BLaER1 (cell line): ENCODE measurements at regions not wholly inside any gene's neighbourhood (a gene's known extent, or its start where the extent isn't known, plus 50 kb on each side); places are given as distances from the start of the nearest gene placed in this dataset.

Experiments
- H3K27ac ChIP-seq: shearing (Covaris generic); formaldehyde crosslinking; 2 replicates; pipeline ENCODE4 v1.8.1; 2022
- H3K27me3 ChIP-seq: shearing (Covaris generic); formaldehyde crosslinking; 2 replicates; pipeline ENCODE4 v1.8.1; 2022
- H3K36me3 ChIP-seq: shearing (Covaris generic); formaldehyde crosslinking; 2 replicates; pipeline ENCODE4 v1.8.1; 2022
- H3K4me1 ChIP-seq: shearing (Covaris generic); formaldehyde crosslinking; 2 replicates; pipeline ENCODE4 v1.8.1; 2022
- H3K4me2 ChIP-seq: shearing (Covaris generic); formaldehyde crosslinking; 2 replicates; pipeline ENCODE4 v1.8.1; 2022
- H3K4me3 ChIP-seq: shearing (Covaris generic); formaldehyde crosslinking; 2 replicates; pipeline ENCODE4 v1.8.1; 2022
- H3K9ac ChIP-seq: shearing (Covaris generic); formaldehyde crosslinking; 2 replicates; pipeline ENCODE4 v1.8.1; 2022
- H3K9me3 ChIP-seq: shearing (Covaris generic); formaldehyde crosslinking; 2 replicates; pipeline ENCODE4 v1.8.1; 2022
- H4K20me1 ChIP-seq: shearing (Covaris generic); formaldehyde crosslinking; 2 replicates; pipeline ENCODE4 v1.8.1; 2022
- Cebpa-rat ChIP-seq: shearing (Covaris generic); IDR thresholded peaks from 2 replicates; pipeline ENCODE4 v1.8.1; 2022

DNA sequence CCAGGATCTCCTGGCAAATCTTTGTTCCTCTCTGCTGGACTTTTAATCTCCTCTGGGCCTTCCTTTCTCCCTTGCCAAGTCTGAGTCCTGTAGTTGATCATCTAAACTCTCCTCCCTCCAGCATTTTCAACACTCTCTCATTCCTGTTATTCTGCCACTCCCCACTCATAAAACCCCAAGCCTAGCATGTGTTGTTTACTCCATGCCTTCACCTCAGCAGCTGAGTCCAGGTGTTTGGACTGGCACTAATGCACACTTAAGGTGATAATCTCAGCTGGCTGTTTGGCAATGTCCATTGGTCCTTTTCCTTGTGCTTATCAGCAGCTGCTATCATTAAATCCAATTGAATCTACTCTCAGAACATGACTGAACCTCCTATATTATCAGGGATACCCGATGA, 876.8 kb upstream of the TENM4 start:
- Histone ChIP-seq H3K36me3 (no peaks in the 10 kb centered on the region), H3K9ac (no peak overlapping the region), H3K27me3 (no peaks in the 10 kb centered on the region), H3K9me3 (no peaks in the 10 kb centered on the region), H3K4me3 (no peak overlapping the region), H3K27ac (no peak overlapping the region), H4K20me1 (no peaks in the 10 kb centered on the region), H3K4me1 (no peaks in the 10 kb centered on the region), H3K4me2 (no peak overlapping the region)
- TF ChIP-seq Cebpa-rat, result no peak

DNA sequence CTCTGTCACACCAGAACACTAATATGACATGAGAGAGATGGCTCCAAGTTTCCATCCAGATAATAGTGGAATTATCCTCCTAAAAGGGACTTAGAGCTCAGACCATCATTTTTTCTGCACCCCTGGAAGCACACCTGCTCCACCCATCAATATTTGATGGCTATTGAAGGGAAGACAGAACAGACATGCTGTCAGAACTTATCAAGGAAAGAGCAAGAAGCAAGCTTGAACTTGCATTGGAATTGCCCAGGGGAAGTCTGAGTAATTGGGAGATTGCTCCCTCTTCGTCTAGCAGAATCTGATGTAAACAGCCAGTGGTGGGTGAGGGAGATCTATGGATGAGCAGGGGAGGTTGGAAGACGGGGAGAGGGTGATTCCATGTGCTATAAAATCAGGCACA, 874.4 kb upstream of the TENM4 start:
- no peak overlapping the region for H3K27ac ChIP-seq
- TF ChIP-seq Cebpa-rat, result no peak
- no peaks in the 10 kb centered on the region for H3K9me3 ChIP-seq
- no peaks in the 10 kb centered on the region for H3K36me3 ChIP-seq
- H3K9ac ChIP-seq, result no peak overlapping the region
- no peak overlapping the region for H3K4me3 ChIP-seq
- H3K4me2 ChIP-seq, result no peak overlapping the region
- no peaks in the 10 kb centered on the region for H3K27me3 ChIP-seq
- no peaks in the 10 kb centered on the region for H4K20me1 ChIP-seq
- H3K4me1 ChIP-seq, result no peaks in the 10 kb centered on the region

DNA sequence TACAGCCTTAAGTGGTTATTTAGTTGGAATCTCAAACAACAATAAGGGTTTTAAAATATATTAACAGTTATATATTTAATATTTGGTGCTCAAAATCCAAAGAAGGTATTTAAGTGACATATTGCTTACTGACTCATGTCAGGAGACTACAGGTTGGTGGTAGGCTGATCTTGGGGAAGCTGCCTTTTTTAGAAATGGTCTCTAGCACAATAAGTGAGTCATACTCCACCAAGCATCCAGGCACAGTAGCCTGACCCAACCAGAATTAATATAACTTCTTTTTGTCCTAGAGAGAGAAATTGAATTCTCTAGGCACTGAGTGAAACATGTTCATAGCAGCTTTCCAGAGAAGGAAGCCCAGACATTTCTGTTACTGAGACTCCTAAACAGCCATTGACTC, 868.5 kb upstream of the TENM4 start:
- Histone ChIP-seq H3K4me1 (no peaks in the 10 kb centered on the region), H3K27ac (no peak overlapping the region), H3K4me2 (no peak overlapping the region), H4K20me1 (no peaks in the 10 kb centered on the region), H3K9me3 (peaks cover 3% of the 10 kb centered on the region), H3K4me3 (no peak overlapping the region), H3K9ac (no peak overlapping the region), H3K27me3 (no peaks in the 10 kb centered on the region), H3K36me3 (no peaks in the 10 kb centered on the region)
- no peak for TF ChIP-seq Cebpa-rat

DNA sequence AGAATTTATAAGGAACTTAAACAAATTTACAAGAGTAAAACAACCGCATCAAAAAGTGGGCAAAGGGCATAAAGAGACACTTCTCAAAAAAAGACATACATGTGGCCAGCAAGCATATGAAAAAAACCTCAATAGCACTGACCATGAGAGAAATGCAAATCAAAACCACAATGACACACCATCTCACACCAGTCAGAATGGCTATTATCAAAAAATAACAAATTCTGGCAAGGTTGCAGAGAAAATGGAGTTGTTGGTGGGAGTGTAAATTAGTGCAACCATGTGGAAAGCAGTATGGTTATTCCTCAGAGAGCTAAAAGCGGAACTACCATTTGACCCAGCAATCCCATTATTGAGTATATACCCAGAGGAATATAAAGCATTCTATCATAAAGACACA, 866.8 kb upstream of the TENM4 start:
- Histone ChIP-seq H3K36me3 (no peaks in the 10 kb centered on the region), H3K27me3 (no peaks in the 10 kb centered on the region), H3K27ac (no peak overlapping the region), H3K4me3 (no peak overlapping the region), H3K9me3 (peaks cover 18% of the 10 kb centered on the region), H4K20me1 (no peaks in the 10 kb centered on the region), H3K4me2 (no peak overlapping the region), H3K4me1 (no peaks in the 10 kb centered on the region), H3K9ac (no peak overlapping the region)
- TF ChIP-seq Cebpa-rat, result no peak

DNA sequence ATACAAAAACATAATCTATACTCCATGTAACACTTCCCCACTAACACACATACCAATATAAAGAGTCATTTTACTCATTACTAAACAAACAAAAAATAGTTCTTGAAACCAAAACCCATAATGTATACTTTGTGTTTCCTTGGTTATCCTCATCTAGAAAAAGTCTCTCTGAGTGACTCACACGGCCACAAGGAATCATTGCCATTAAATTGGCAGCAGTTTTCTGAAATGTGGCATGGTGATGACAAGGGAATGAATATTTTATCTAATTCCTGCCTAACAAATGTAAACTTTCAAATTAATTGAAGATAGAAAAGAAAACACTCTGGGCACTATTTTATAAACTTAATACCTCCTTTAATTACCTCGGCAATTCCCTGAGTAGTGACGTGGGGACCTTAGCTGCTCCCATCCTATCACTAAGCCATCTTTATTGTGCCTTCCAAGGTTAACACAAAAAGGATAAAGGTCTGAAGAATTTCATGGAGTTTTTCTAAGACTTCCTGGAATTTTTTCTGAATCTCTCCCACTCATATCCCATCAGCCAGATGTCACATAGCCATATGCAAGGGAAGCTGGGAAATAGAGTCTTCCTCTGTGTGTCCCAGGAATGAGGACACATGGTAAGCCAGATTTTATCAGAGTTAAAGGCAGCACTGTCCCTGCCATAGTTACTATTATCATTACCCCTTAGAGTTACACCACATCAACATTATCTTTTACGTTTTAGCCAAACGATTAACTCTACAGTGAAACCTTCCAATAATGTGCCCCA, 857.2 kb upstream of the TENM4 start:
- no peaks in the 10 kb centered on the region for H4K20me1 ChIP-seq
- no peak overlapping the region for H3K9ac ChIP-seq
- H3K4me3 ChIP-seq, result no peak overlapping the region
- H3K27me3 ChIP-seq, result no peaks in the 10 kb centered on the region
- no peak for TF ChIP-seq Cebpa-rat
- H3K27ac ChIP-seq, result no peak overlapping the region
- no peaks in the 10 kb centered on the region for H3K36me3 ChIP-seq
- H3K4me2 ChIP-seq, result no peak overlapping the region
- no peaks in the 10 kb centered on the region for H3K4me1 ChIP-seq
- peaks cover 3% of the 10 kb centered on the region; the same call in 1 of the 2 replicates for H3K9me3 ChIP-seq

DNA sequence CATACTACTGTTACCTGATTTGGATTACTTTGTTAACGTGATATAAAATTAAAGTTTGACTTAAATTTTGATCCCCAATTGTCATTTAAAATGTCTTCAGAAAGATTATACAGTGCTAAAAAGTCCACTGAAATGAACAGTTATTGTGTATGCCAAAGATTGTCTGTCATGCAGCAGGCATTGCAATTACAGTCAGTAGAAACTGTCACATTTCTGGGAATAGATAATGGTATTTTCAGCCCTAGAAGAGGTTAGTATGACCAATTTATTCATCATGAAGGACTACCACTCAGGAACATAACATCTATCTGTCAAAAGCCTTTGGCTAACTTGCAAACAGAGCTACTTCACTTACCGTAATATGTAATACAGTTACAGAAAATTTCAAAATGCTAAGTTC, 852.5 kb upstream of the TENM4 start:
- no peaks in the 10 kb centered on the region for H3K27me3 ChIP-seq
- no peaks in the 10 kb centered on the region for H3K36me3 ChIP-seq
- H4K20me1 ChIP-seq, result no peaks in the 10 kb centered on the region
- no peak overlapping the region for H3K4me2 ChIP-seq
- H3K4me1 ChIP-seq, result no peaks in the 10 kb centered on the region
- TF ChIP-seq Cebpa-rat, result no peak
- no peak overlapping the region for H3K9ac ChIP-seq
- H3K4me3 ChIP-seq, result no peak overlapping the region
- no peaks in the 10 kb centered on the region for H3K9me3 ChIP-seq
- H3K27ac ChIP-seq, result no peak overlapping the region

DNA sequence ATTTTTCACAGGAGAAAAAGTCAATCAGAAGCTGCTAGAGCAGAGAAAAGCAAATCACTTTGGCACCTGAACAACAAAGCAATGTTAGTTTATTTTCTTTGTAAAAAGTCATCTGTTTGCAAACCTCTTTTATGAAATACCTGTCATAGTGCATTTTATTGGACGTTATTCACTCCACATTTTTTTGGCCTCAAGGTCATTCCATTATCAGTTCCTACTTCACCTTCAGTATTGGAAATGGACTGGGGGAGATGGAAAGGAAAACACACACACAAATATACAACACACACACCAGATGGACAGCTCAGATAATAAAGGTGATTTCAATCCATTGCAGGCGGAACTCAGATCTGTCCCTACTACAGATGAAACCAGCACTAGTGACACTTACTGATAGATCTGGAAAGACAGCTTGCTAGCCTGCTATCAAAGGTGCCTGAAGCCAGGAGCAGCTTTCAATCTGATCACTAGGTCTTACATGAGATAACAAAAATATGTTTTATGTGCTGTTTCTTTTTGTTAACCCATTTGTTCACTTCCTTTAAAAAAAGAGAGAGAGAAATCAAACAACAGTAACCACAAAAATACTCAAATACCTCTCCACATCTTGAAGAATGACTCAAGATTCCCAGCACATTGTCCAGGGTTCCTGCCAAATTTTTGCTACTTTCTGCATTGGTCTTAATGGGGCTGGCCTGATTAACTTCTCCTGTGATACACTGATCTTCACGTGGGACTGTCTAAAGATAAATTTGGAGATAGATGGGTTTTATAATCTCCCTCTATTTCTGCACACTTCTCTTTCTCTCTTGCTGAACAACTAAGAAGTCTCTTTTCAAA, 844.3 kb upstream of the TENM4 start:
- Histone ChIP-seq H3K4me1 (no peaks in the 10 kb centered on the region), H3K36me3 (no peaks in the 10 kb centered on the region), H3K27me3 (no peaks in the 10 kb centered on the region), H3K27ac (no peak overlapping the region), H3K9me3 (no peaks in the 10 kb centered on the region), H3K4me3 (no peak overlapping the region), H3K9ac (no peak overlapping the region), H3K4me2 (no peak overlapping the region), H4K20me1 (no peaks in the 10 kb centered on the region)
- no peak for TF ChIP-seq Cebpa-rat

DNA sequence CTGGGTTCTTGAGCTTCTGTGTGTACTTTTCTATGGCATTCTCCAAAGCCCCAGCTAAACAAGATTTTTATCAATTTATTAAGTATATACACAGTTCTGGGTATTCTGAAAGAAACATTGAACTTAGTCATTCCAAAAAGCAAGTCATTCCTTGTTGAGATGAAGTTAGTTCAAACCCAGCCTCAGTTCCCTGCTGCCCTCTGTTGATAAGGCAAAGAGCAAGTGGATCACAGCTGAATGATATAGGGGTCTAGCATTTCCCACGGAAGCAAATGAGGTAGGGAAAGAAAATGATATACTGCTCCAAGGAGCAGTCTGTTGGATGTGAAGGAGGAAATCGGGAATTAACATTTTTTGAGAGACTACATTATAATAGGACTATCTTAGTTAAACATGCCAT, 841.8 kb upstream of the TENM4 start:
- no peaks in the 10 kb centered on the region for H3K9me3 ChIP-seq
- no peaks in the 10 kb centered on the region for H3K27me3 ChIP-seq
- H3K4me2 ChIP-seq, result no peak overlapping the region
- no peaks in the 10 kb centered on the region for H3K36me3 ChIP-seq
- TF ChIP-seq Cebpa-rat, result no peak
- no peaks in the 10 kb centered on the region for H3K4me1 ChIP-seq
- H3K9ac ChIP-seq, result no peak overlapping the region
- no peak overlapping the region for H3K4me3 ChIP-seq
- H3K27ac ChIP-seq, result no peak overlapping the region
- H4K20me1 ChIP-seq, result no peaks in the 10 kb centered on the region

DNA sequence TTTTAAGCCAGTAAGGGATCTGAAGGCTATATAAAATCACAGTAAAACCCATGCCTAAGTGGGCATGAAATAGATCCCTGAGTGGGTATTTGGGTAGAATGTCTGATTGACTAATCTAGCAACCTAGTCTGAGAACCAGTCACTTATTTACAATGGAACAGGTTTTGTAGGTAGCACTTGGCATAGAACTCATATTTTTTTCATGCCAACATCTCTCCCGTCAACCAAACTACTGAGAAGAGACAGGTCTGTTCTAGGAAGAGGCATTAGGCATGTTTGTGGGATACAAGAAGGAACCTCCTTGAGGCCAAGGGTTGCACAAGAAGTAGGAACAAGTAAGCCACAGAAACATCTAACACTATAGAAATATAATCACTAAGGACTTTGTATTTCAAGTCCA, 840.4 kb upstream of the TENM4 start:
- Histone ChIP-seq H3K27me3 (no peaks in the 10 kb centered on the region), H3K4me3 (no peak overlapping the region), H4K20me1 (no peaks in the 10 kb centered on the region), H3K9ac (no peak overlapping the region), H3K27ac (no peak overlapping the region), H3K9me3 (no peaks in the 10 kb centered on the region), H3K36me3 (no peaks in the 10 kb centered on the region), H3K4me2 (no peak overlapping the region), H3K4me1 (no peaks in the 10 kb centered on the region)
- TF ChIP-seq Cebpa-rat, result no peak

DNA sequence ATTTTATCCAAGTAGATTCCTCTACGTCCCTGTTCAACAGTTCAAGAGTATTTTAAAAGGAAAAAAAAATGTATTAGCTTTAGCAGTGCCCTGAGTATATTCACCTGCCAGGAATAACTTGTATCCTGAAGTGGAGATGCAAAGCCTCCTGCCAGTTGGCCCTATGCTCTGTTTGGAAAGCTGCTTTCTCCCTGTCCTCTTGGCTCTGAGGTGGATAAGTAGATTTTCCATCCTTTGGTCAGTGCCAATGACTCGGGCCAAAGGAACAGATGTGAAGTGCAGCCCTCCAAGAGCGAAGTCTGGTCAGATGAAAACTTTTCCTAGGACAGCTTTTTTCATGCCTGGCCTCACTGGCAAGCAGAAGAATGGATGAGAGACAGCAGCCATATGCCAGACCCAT, 839.9 kb upstream of the TENM4 start:
- no peaks in the 10 kb centered on the region for H3K9me3 ChIP-seq
- no peak overlapping the region for H3K4me2 ChIP-seq
- no peaks in the 10 kb centered on the region for H3K4me1 ChIP-seq
- H4K20me1 ChIP-seq, result no peaks in the 10 kb centered on the region
- no peak for TF ChIP-seq Cebpa-rat
- H3K27ac ChIP-seq, result no peak overlapping the region
- H3K9ac ChIP-seq, result no peak overlapping the region
- no peak overlapping the region for H3K4me3 ChIP-seq
- no peaks in the 10 kb centered on the region for H3K27me3 ChIP-seq
- H3K36me3 ChIP-seq, result no peaks in the 10 kb centered on the region
